ENCODE measurements at regions not wholly inside any gene's neighbourhood (a gene's known extent, or its start where the extent isn't known, plus 50 kb on each side); places are given as distances from the start of the nearest gene placed in this dataset.

GRCh38 chr2:15681089-15681885, 89.6 kb downstream of the DDX1 start:
- Histone ChIP-seq H3K4me3 (ENCODE audit: low read depth, low read length) (no peak overlapping the region), H3K36me3 (ENCODE audit: control insufficient read depth, insufficient read depth, low read length) (no peaks in the 10 kb centered on the region), H3K9ac (ENCODE audit: low read depth, low read length) (no peak overlapping the region), H3K27ac (ENCODE audit: low read depth, low read length) (no peak overlapping the region), H3K4me1 (ENCODE audit: control insufficient read depth, insufficient read depth, low read length) (no peaks in the 10 kb centered on the region; the same call in 1 of the 2 replicates), H3K9me3 (ENCODE audit: control insufficient read depth, insufficient read depth, low read length) (peaks cover 13% of the 10 kb centered on the region), H3K27me3 (ENCODE audit: control insufficient read depth, insufficient read depth, low read length) (no peaks in the 10 kb centered on the region)

- Histone ChIP-seq H3K9me3 (ENCODE audit: control insufficient read depth, insufficient read depth, low read length) (peaks cover 13% of the 10 kb centered on the region), H3K27ac (ENCODE audit: low read depth, low read length) (no peak overlapping the region), H3K36me3 (ENCODE audit: control insufficient read depth, insufficient read depth, low read length) (no peaks in the 10 kb centered on the region), H3K9ac (ENCODE audit: low read depth, low read length) (no peak overlapping the region), H3K4me1 (ENCODE audit: control insufficient read depth, insufficient read depth, low read length) (no peaks in the 10 kb centered on the region; the same call in 1 of the 2 replicates), H3K27me3 (ENCODE audit: control insufficient read depth, insufficient read depth, low read length) (no peaks in the 10 kb centered on the region), H3K4me3 (ENCODE audit: low read depth, low read length) (no peak overlapping the region)
These were observed 90.7 kb downstream of the DDX1 start for GRCh38 chr2:15682354-15682753.

- Histone ChIP-seq H3K4me1 (ENCODE audit: control insufficient read depth, insufficient read depth, low read length) (no peaks in the 10 kb centered on the region; the same call in 1 of the 2 replicates), H3K27ac (ENCODE audit: low read depth, low read length) (no peak overlapping the region), H3K9me3 (ENCODE audit: control insufficient read depth, insufficient read depth, low read length) (peaks cover 7% of the 10 kb centered on the region), H3K27me3 (ENCODE audit: control insufficient read depth, insufficient read depth, low read length) (no peaks in the 10 kb centered on the region), H3K4me3 (ENCODE audit: low read depth, low read length) (no peak overlapping the region), H3K9ac (ENCODE audit: low read depth, low read length) (no peak overlapping the region), H3K36me3 (ENCODE audit: control insufficient read depth, insufficient read depth, low read length) (no peaks in the 10 kb centered on the region)
These were observed 92.7 kb downstream of the DDX1 start for GRCh38 chr2:15684161-15685039.

- no peak overlapping the region for H3K4me3 ChIP-seq (ENCODE audit: low read depth, low read length)
- peaks cover 4% of the 10 kb centered on the region for H3K9me3 ChIP-seq (ENCODE audit: control insufficient read depth, insufficient read depth, low read length)
- H3K36me3 ChIP-seq (ENCODE audit: control insufficient read depth, insufficient read depth, low read length): no peaks in the 10 kb centered on the region
- H3K27ac ChIP-seq (ENCODE audit: low read depth, low read length): no peak overlapping the region
- no peaks in the 10 kb centered on the region; the same call in 1 of the 2 replicates for H3K4me1 ChIP-seq (ENCODE audit: control insufficient read depth, insufficient read depth, low read length)
- no peak overlapping the region for H3K9ac ChIP-seq (ENCODE audit: low read depth, low read length)
- no peaks in the 10 kb centered on the region for H3K27me3 ChIP-seq (ENCODE audit: control insufficient read depth, insufficient read depth, low read length)
These were observed 93.5 kb downstream of the DDX1 start for GRCh38 chr2:15685143-15685542.

GRCh38 chr2:15686643-15687042, 95.0 kb downstream of the DDX1 start:
- Histone ChIP-seq H3K9me3 (ENCODE audit: control insufficient read depth, insufficient read depth, low read length) (no peaks in the 10 kb centered on the region), H3K4me1 (ENCODE audit: control insufficient read depth, insufficient read depth, low read length) (no peaks in the 10 kb centered on the region; the same call in 1 of the 2 replicates), H3K4me3 (ENCODE audit: low read depth, low read length) (no peak overlapping the region), H3K27me3 (ENCODE audit: control insufficient read depth, insufficient read depth, low read length) (no peaks in the 10 kb centered on the region), H3K27ac (ENCODE audit: low read depth, low read length) (no peak overlapping the region), H3K36me3 (ENCODE audit: control insufficient read depth, insufficient read depth, low read length) (no peaks in the 10 kb centered on the region), H3K9ac (ENCODE audit: low read depth, low read length) (no peak overlapping the region)

GRCh38 chr2:15687243-15687642, 95.6 kb downstream of the DDX1 start:
- no peaks in the 10 kb centered on the region for H3K36me3 ChIP-seq (ENCODE audit: control insufficient read depth, insufficient read depth, low read length)
- H3K27me3 ChIP-seq (ENCODE audit: control insufficient read depth, insufficient read depth, low read length): no peaks in the 10 kb centered on the region
- H3K4me3 ChIP-seq (ENCODE audit: low read depth, low read length): no peak overlapping the region
- no peak overlapping the region for H3K9ac ChIP-seq (ENCODE audit: low read depth, low read length)
- no peaks in the 10 kb centered on the region for H3K9me3 ChIP-seq (ENCODE audit: control insufficient read depth, insufficient read depth, low read length)
- no peaks in the 10 kb centered on the region; the same call in 1 of the 2 replicates for H3K4me1 ChIP-seq (ENCODE audit: control insufficient read depth, insufficient read depth, low read length)
- no peak overlapping the region for H3K27ac ChIP-seq (ENCODE audit: low read depth, low read length)

- Histone ChIP-seq H3K4me1 (ENCODE audit: control insufficient read depth, insufficient read depth, low read length) (no peaks in the 10 kb centered on the region; the same call in 1 of the 2 replicates), H3K9me3 (ENCODE audit: control insufficient read depth, insufficient read depth, low read length) (no peaks in the 10 kb centered on the region), H3K27ac (ENCODE audit: low read depth, low read length) (no peak overlapping the region), H3K36me3 (ENCODE audit: control insufficient read depth, insufficient read depth, low read length) (no peaks in the 10 kb centered on the region), H3K9ac (ENCODE audit: low read depth, low read length) (no peak overlapping the region), H3K4me3 (ENCODE audit: low read depth, low read length) (no peak overlapping the region), H3K27me3 (ENCODE audit: control insufficient read depth, insufficient read depth, low read length) (no peaks in the 10 kb centered on the region)
These were observed 96.1 kb downstream of the DDX1 start for GRCh38 chr2:15687720-15688119.

- Histone ChIP-seq H3K27me3 (ENCODE audit: control insufficient read depth, insufficient read depth, low read length) (no peaks in the 10 kb centered on the region), H3K4me3 (ENCODE audit: low read depth, low read length) (no peak overlapping the region), H3K4me1 (ENCODE audit: control insufficient read depth, insufficient read depth, low read length) (no peaks in the 10 kb centered on the region; the same call in 1 of the 2 replicates), H3K27ac (ENCODE audit: low read depth, low read length) (no peak overlapping the region), H3K9me3 (ENCODE audit: control insufficient read depth, insufficient read depth, low read length) (no peaks in the 10 kb centered on the region), H3K36me3 (ENCODE audit: control insufficient read depth, insufficient read depth, low read length) (no peaks in the 10 kb centered on the region), H3K9ac (ENCODE audit: low read depth, low read length) (no peak overlapping the region)
These were observed 97.4 kb downstream of the DDX1 start for GRCh38 chr2:15688924-15689568.

- H3K36me3 ChIP-seq (ENCODE audit: control insufficient read depth, insufficient read depth, low read length): no peaks in the 10 kb centered on the region
- H3K4me3 ChIP-seq (ENCODE audit: low read depth, low read length): no peak overlapping the region
- no peaks in the 10 kb centered on the region for H3K27me3 ChIP-seq (ENCODE audit: control insufficient read depth, insufficient read depth, low read length)
- no peak overlapping the region for H3K9ac ChIP-seq (ENCODE audit: low read depth, low read length)
- H3K4me1 ChIP-seq (ENCODE audit: control insufficient read depth, insufficient read depth, low read length): no peaks in the 10 kb centered on the region
- no peaks in the 10 kb centered on the region for H3K9me3 ChIP-seq (ENCODE audit: control insufficient read depth, insufficient read depth, low read length)
- no peak overlapping the region for H3K27ac ChIP-seq (ENCODE audit: low read depth, low read length)
These were observed 98.0 kb downstream of the DDX1 start for GRCh38 chr2:15689654-15690053.

- Histone ChIP-seq H3K27me3 (ENCODE audit: control insufficient read depth, insufficient read depth, low read length) (no peaks in the 10 kb centered on the region), H3K4me3 (ENCODE audit: low read depth, low read length) (no peak overlapping the region)
These were observed 100.1 kb downstream of the DDX1 start for GRCh38 chr2:15691586-15692310.

More at GRCh38 chr2:15691586-15692310, 100.1 kb downstream of the DDX1 start:
- Histone ChIP-seq H3K27ac (ENCODE audit: low read depth, low read length) (no peak overlapping the region), H3K4me1 (ENCODE audit: control insufficient read depth, insufficient read depth, low read length) (no peaks in the 10 kb centered on the region), H3K36me3 (ENCODE audit: control insufficient read depth, insufficient read depth, low read length) (no peaks in the 10 kb centered on the region), H3K9ac (ENCODE audit: low read depth, low read length) (no peak overlapping the region), H3K9me3 (ENCODE audit: control insufficient read depth, insufficient read depth, low read length) (no peaks in the 10 kb centered on the region)
